GM18867 (cell line): ENCODE measurements at regions not wholly inside any gene's neighbourhood (a gene's known extent, or its start where the extent isn't known, plus 50 kb on each side); places are given as distances from the start of the nearest gene placed in this dataset.

ENCODE experiments used
- ATAC-seq: cut with Tn5 transposase; IDR thresholded peaks from one replicate; pipeline ENCODE4 v1.9.1; 2021; ENCODE audit warnings: mild to moderate bottlenecking, moderate library complexity; ENCODE audit not compliant: unreplicated experiment

DNA sequence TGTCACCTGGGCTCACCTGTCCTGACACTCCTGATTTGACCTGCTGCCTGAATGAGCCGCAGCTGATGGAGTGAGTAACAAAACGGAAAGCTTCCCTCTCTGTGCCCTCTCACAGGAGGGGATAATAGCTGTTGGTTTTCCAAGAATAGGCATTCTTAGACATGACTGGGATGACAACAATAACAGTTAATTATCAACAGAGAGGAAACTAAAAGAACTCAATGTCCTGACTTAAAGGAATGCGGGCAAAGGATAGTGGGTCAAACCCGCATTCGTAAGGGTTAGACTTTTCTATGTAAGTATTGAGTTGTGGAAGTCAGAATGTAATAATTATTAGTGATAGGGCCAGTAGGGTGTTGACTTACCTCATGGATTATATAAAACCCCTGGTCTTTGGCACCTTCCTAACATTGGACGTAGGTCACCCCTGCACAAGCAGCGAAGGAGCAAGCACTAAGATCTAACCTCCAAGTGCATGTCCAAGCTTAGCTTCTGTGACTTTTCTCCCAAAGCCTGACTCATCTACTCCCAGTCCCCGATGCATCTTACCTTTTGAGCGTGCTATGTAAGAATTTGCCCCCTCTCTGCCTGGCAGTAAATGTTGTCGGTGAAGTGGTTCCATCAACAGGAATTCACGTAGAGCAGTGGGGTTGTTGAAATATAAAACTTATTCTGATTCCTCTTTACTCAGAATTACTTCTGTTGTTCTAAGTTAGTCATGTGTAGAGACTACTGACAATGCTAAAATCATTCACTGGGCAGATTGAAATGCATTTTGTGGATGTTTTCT is 442.3 kb downstream of the FGF9 start:
- ATAC-seq, result no peak

DNA sequence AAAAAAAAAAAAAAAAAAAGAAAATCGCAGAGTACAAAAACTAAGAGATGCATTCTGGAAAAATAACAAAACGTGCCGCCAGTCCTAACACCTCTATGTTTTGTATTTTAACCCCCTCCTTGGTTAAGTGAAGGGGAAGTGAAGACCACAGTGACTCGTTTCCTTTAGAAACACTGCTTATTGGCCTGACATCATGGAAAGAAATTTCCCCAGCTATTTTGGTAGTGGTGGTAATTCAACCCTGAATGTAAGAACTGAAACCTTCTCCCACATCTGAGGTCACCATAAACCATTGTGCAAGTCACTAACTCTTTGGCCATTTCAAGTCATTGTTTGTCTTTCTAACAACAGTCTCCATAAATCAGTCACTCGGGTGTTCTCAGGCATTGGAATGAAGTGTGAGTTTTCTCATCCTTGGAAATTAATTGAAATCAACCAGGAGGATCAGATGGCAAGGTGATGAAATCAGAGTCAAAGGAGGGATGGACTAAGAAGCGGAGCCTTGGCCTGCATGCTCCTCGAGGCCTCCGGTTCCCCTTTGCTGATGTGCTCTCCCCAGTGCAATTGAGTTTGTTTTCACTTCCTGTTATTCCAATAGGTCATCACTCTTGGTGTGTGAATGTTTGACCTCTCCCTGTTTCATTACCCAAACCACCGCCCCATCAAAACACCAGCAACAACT is 443.9 kb downstream of the FGF9 start:
- ATAC-seq, result peak; percentile 90

DNA sequence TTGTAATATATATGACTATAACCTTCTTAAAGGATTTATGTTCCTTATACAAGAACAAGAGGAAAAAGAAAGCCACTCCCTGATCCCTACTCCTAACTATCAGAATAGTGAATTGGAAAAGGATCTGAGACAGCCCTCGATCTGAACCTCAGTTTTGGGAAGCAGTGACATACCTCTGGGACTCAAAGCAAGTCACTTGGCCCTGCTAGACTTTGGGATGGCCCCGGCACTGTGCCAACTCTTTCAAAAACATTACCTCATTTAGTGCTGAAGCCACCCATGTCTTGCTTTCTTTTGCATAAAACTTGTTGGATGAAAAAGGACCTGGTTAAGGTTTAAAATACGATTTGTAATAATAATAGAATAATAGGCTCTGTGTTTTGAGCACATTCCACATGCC is 447.3 kb downstream of the FGF9 start:
- no peak for ATAC-seq

DNA sequence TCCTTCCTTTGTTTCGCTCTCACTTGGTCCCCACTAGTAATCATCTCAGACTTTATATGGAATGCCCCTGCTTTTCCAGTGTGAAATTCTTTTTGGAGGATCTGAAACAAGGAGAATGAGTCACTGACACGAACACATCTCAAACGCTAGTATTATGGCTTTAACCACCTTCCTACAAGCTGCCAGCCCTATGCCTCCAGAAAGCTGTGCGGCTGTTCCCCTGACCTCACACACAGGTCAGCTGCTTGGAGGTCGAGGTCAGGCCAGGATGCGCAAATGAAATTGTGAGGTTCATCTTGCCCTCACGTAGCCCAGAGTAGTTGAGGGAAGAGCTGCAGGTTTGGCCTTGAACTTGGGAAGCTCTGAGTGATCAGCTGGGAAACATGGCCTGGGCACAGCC is 449.8 kb downstream of the FGF9 start:
- no peak for ATAC-seq

DNA sequence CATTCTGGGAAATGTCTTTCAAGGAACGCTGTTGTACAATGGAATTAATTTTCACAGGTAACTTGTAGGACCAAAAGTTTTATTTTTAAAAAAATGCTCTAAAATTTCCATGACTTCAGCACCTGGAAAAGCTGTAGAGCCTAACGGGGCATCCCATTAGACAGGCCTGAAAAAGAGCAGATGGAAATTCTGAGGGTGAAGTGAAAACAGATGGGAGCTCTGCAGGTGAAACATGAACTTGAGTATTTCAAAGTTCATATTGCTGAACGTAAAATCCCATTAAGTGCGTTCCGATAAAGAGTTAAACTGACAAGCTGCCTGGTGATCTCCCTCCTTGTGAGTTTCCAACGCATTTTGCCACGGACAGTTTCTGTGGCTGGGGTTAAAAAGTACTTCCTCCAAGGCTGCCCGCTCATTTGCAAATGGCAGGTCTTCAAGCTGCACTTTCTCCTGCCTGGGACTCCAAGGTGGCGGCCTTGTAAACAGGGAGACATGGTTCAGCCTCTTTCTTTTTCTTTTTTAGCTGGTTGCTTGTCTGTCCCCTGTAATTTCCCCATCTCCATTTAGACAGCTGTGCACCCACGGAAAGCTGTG is 450.4 kb downstream of the FGF9 start:
- ATAC-seq, result peak; percentile 60

DNA sequence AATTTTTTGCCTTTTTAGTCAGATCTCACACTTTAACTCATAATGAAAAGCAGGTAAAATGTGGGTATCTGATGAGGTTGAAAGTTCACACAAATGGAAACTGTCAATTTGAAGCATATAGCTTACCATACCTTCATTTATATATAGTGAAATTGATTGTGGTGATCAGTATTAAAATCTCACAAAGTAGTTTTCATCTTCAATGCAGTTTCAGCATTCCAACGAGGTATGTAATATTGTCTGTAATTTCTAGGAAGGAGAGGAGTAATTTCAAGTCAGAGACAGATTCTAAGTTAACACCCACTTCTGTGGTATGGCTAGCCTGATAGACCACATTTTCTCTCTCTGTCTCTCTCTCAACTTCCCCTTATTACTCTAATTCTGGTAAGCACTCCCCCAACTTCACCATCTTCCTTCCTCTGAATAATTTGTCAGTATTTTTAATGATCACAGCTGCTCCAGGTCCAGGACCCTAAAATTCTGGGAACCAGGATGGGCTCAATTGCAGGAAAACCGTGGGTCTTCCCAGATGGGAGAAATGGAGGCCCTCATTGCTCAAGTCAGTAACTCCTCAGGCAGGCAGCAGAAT is 455.7 kb downstream of the FGF9 start:
- ATAC-seq, result peak; percentile 99

DNA sequence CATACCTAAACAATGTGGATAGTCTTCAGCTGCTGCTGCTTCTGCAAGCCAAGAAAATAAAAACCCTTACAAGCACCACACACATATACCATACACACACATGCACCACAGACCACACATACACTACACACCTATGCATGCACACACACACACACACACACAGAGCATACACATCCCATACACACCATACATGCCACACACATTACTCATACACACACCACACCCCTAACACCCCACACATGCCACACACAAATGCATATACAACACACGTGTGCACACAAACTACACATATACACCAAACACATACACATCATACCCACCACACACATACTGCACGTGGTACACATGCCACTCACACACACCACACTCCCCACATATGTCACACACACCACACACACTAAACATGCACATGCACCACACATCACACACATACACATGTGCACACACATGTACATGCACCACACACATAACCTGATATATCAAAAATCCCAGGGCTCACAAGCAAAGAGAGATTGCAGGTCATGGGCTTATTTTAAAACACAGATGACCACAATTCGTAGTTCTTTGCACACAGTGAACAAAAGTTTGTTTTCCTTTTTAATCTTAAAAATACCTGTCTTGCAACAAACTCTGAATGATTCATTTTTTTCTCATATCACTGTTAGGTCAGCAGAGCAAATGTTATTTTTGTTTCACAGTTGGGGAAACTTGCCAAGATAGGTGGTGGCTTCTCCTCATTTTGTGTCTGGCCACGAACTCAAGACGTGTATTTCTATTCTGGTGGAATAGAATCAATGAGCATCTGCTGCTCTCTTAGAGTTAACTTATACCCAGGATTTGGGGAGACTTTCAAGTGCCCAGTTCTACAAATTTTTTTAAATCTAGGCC is 456.6 kb downstream of the FGF9 start:
- no peak for ATAC-seq

DNA sequence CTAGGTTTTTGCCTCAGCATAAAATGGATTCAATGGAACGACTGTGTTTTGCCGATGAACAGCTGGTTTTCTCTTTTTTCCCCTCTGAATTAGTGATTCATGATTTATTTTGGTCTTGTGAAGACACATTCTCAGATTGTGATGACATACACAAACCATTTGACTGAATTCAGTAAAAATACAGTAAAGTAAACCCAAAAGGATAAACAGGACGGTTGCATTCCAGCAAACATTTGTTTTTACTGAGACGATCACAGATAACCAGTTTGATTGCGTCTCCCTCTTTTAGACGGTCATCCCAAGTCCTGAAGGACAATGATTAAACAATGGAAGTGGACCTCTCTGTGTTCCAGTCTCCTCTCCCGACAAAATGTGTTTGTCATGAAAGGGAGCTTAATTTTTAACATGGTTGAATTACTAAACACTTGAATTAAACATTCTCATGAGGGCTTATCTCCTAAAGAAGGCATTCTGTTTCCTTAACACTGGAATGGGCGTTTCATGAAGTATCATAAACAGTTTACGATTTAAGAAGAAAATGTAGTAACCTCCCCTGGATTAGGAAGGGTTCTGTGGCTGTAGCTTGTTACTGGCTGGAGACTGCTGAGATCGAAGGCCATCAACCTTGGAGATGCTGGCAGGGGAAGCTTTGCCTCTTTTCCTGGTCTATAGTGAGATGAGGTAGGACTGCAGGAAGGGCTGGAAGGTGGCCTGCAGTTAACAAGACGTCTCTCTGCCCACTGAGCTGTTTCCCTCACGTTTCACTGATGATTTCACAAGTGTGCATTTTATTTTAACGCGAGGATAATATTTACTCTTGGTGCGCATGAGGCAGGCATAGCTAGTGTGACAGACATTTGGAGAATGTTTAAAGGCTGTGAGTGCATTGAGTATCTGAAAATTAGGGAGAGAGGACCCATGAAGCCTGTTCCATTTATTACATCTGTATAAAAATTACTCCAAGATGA is 457.9 kb downstream of the FGF9 start:
- no peak for ATAC-seq

DNA sequence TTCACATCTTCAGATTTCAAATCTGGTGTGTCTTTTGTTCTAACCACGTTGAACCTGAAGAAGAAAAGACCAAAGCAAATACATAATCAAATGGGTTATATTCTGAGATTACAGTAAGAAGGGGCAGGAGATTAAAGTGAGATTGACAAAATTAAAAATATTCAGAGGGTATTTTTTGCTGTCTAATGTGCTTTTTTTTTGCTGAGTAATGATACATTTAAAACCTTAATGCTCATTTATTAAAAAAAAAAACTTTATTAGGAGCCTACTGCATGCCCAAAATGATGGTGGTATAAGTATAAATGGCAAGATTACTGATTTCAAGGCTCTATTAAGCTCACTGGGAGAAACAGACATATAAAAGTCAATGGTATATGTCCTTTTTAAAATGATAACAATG is 459.4 kb downstream of the FGF9 start:
- no peak for ATAC-seq

DNA sequence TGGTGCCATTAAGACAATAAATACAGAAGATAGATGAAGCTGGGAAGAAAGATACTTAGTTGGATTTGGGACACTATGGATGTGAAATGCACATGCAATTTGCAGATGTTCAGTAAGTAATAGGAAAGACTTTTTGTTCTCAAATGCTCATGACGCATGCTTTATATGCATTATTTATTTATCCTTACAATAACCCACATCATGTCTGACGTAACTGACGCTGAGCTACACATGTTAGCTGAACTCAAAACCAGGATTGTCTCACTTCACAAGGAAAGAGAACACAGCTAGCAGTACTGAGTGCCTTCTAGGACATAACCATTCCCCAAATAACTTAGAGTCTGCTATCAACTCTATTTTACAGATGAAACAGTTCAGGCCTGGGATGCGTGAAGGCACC is 463.4 kb downstream of the FGF9 start:
- no peak for ATAC-seq

DNA sequence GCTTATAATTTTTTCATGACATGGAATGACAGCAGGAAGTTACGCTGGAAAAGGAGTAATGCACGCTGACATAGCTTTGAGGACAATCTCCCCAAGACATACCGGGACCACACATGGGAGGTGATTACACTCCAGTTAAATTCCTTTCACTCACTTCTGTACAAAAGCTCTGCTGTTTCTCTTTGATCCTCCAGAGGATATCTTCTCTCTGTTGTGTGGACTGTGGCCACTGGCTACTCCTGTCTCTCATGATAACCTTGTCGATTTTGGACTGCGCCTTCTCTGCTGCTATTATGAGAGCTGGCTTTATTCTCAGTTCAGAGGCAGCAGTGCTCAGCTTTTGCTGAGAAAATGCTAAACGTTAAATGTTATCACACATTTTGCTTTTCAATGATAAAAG is 464.6 kb downstream of the FGF9 start:
- no peak for ATAC-seq

DNA sequence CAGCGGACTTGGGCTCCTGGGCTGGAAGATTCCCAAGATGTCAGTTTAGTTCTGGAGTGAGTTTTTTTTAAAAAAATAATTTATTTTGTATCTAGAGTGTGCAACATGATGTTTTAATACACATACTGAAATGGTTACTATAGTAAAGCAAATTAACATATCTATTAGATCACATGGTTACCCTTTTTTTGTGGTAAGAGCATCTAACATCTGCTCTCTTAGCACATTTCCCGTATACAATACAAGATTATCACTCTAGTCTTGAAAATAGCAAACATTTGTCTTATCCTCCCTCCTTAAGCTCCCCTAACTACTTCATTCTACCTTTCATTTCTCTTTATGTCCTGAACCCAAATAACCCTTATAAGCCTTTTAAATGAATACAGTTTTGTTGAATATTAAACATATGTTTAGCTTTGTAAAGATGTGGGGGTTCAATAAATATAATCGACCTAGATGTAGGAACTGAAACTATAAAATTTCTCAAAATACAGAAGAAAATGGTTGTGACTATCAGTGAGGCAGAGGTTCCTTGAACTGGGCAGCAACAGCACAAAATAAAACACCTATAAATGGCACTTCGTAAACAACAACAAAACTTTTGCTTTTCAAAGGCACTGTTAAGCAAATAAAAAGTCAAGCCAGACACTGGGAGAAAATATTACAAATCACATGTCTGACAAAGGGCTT is 466.6 kb downstream of the FGF9 start:
- peak; percentile 53 for ATAC-seq

DNA sequence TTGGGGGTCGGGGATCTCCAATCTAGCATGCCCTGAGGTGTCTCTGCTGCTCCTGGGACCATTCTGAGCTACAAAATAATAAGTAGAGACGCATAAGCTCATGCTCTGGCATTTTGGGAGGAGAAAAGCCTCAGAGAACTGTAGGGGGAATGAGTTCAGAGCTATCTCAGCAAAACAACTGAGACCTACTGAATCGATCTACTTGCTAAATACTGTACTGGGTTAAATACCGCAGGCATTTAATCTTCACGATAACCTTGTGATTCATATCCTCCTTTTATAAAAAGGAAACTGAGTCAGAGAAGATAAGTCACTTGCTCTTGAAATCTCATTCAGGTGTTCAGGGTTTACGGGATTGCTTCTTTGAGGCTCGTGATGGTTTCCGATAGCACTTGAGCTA is 468.1 kb downstream of the FGF9 start:
- no peak for ATAC-seq

DNA sequence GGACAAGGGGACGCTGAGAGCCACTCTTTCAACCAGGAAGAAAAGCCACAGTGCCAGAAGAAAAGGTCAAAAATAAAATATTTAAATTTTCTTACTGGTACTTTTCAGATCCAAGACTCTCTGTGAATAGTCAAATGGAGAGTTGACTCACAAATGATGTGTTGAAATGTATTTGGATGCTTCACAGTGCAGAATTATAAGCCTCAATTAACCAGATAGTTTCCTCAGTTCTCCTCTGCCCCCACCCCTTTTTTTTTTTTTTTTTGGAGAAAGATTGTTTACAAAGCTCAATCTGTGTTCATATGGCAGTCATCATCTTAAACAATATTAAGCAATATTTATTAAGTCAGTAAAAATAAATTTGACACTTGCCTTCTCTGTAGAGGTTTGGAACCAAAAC is 470.8 kb downstream of the FGF9 start:
- no peak for ATAC-seq

DNA sequence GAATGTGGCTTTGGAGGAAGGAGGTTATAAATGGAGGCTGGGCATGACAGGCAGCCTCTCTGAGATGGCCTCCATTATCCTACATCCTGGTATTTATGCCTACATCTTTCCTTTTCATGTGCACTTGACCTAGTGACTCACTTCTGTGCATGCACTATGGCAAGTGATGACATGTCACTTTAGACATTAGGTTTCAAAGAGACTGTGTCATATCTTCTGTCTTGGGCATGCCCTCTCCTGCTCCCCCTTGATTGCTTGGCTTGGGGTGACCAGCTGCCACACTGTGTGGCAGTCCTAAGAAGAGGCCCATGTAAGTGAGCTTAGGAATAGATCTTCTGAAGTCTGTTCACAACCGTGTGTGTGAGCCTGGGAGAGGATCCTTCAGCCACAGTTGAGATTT is 472.8 kb downstream of the FGF9 start:
- no peak for ATAC-seq

DNA sequence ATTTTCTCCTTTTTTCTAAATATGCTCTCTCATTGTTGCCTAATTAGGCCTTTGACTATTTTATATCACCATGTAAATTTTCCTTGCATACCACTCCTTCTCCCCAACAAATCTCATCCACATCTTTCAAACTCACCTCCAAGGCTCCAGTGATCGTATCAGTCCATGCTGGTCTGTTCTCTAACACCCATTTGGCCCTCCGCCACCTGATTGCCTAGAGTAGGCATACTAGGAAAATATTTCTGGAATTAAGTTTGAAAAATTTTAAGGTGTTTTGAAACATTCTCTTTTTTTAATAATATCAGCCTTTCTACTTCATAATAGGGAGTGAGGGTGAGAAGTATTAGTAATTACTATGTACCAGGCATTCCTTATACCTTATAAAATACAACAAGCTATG is 473.9 kb downstream of the FGF9 start:
- no peak for ATAC-seq

DNA sequence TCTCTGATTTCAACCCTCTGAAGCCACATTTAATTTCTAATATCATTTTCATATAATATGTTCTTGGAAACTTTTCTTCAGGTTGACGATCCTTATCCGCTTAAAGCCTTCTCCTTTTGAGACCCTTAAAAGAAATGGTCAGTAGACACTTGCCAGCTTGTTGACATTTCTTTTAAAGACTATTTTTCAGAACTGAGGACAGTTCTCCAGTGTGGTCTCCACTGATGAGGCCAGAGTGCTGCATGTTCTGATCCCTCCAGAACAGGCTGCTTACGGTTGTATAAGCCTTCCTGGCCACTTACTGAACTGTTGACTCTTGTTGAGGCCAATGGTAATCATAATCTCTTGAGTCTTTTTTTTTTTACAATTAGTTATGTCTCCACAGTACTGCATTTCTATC is 477.3 kb downstream of the FGF9 start:
- ATAC-seq, result no peak

DNA sequence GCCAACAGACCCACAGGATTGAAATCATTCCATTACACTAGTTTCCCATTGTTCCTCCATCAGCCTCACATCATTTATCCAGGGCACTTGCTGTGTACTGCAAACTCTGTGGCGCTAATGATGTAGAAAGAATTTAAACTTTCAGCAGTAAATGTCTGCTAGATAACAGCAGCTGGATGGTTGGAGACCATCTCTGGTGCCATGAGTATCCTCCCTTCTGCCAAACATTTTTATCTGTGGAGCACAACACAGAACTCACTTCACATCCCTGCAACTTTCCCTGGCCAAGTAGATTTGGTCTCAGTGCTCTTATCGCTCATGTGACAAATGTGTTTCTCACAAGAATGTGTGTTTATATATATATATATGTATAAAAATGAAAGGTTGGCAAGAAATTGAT is 481.9 kb downstream of the FGF9 start:
- no peak for ATAC-seq

DNA sequence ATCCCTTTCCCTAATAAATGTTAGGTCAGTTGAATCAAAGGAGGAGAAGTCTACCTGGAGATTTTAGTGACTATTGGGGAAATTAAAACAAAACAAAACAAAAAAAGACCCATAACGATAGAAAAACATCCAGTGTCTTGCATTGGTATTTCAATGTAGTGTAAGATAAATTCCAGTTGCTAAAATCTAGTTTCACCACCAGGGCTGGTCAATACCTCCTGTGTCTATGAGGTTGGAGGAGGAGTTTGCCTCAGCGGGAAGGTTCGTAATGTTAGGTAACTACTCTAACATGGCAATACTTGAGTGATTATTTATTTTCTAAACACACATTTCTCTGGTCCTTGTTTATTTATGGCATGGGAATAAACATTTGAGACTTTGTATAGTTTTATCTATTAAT is 483.2 kb downstream of the FGF9 start:
- no peak for ATAC-seq
